PC-3 (cell line): ENCODE measurements at regions not wholly inside any gene's neighbourhood (a gene's known extent, or its start where the extent isn't known, plus 50 kb on each side); places are given as distances from the start of the nearest gene placed in this dataset.

Source experiments
- ATAC-seq: fragments of 200-7000 bp; cut with Tn5 transposase; 2 replicates; pipeline ENCODE4 v1.9.1; 2020; ENCODE audit warnings: mild to moderate bottlenecking, moderate library complexity
- BruUV-seq: library from RNA; stranded (reverse); fragments of 400-500 nt; replicated peaks from 2 replicates; lab custom pipeline; 2021; lab: Mats Ljungman, UMichigan
- CTCF ChIA-PET: fragments of 300-600 bp; sonication (Branson Sonifier 250); formaldehyde crosslinking; loops from one replicate; lab custom pipeline; 2022; ENCODE audit warnings: antibody characterized with exemption; lab: Charles Lee
- POLR2A ChIA-PET: fragments of 300-600 bp; sonication (Branson Sonifier 250); formaldehyde crosslinking; loops from one replicate; lab custom pipeline; 2022; ENCODE audit warnings: antibody characterized with exemption; ENCODE audit not compliant: unreplicated experiment; lab: Charles Lee
- DNase-seq: peaks from one replicate; pipeline ENCODE4 v3.0.0-alpha.2; 2015
- H2AFZ ChIP-seq: fragments of 300-600 bp; sonication (generic); 2 replicates; pipeline ENCODE4 v1.6.0; 2016; ENCODE audit warnings: antibody characterized with exemption, low read length
- H3F3A ChIP-seq: fragments of 300-600 bp; sonication (generic); one replicate; pipeline ENCODE4 v1.6.0; 2017; ENCODE audit warnings: antibody characterized with exemption, low read length, control low read depth, mild to moderate bottlenecking; ENCODE audit not compliant: unreplicated experiment
- H3K27ac ChIP-seq: fragments of 300-600 bp; sonication (generic); 2 replicates; pipeline ENCODE4 v1.5.1; 2016; ENCODE audit warnings: mild to moderate bottlenecking, low read length
- H3K27me3 ChIP-seq: fragments of 300-600 bp; sonication (generic); 2 replicates; pipeline ENCODE4 v1.6.1; 2016; ENCODE audit warnings: low read length, mixed read lengths
- H3K36me3 ChIP-seq: fragments of 300-600 bp; sonication (generic); 2 replicates; pipeline ENCODE4 v1.6.1; 2016; ENCODE audit warnings: low read depth, mixed run types, low read length, mixed read lengths
- H3K4me1 ChIP-seq: fragments of 300-600 bp; sonication (generic); 2 replicates; pipeline ENCODE4 v1.5.1; 2016; ENCODE audit warnings: low read length; ENCODE audit not compliant: insufficient read depth
- H3K4me2 ChIP-seq: fragments of 300-600 bp; sonication (generic); 2 replicates; pipeline ENCODE4 v1.6.0; 2016; ENCODE audit warnings: low read length
- H3K4me3 ChIP-seq: fragments of 300-600 bp; sonication (generic); 2 replicates; pipeline ENCODE4 v1.5.1; 2016; ENCODE audit warnings: mild to moderate bottlenecking, low read length, mixed read lengths
- H3K79me2 ChIP-seq: fragments of 300-600 bp; sonication (generic); 2 replicates; pipeline ENCODE4 v1.6.1; 2017; ENCODE audit warnings: low read length, mixed read lengths
- H3K9ac ChIP-seq: fragments of 300-600 bp; sonication (generic); 2 replicates; pipeline ENCODE4 v1.6.0; 2016; ENCODE audit warnings: mild to moderate bottlenecking, low read length
- H3K9me2 ChIP-seq: fragments of 300-600 bp; sonication (generic); replicated peaks from 2 replicates; pipeline ENCODE4 v1.6.1; 2016; ENCODE audit warnings: mixed run types, low read length, mixed read lengths
- H3K9me3 ChIP-seq: fragments of 300-600 bp; sonication (generic); 2 replicates; pipeline ENCODE4 v1.6.1; 2016; ENCODE audit warnings: low read length, mixed read lengths
- H4K20me1 ChIP-seq: fragments of 300-600 bp; sonication (generic); 2 replicates; pipeline ENCODE4 v1.6.1; 2016; ENCODE audit warnings: low read length, mixed read lengths
- CTCF ChIP-seq: fragments of 300-600 bp; sonication (generic); conservative IDR thresholded peaks from 2 replicates; pipeline ENCODE4 v1.5.1; 2017; ENCODE audit warnings: antibody characterized with exemption, low read depth, mild to moderate bottlenecking, low read length
- EZH2 ChIP-seq: fragments of 300-600 bp; sonication (generic); IDR thresholded peaks from one replicate; pipeline ENCODE4 v1.6.1; 2017; ENCODE audit warnings: antibody characterized with exemption, mild to moderate bottlenecking, low read length; ENCODE audit not compliant: unreplicated experiment
- EZH2phosphoT487 ChIP-seq: fragments of 300-600 bp; sonication (generic); IDR thresholded peaks from 2 replicates; pipeline ENCODE4 v1.6.1; 2018; ENCODE audit warnings: mild to moderate bottlenecking, antibody characterized with exemption, low read length, borderline replicate concordance
- intact Hi-C: fragments of 100-400 bp; cut with micrococcal nuclease; formaldehyde crosslinking; loops from 2 replicates; pipeline ENCODE4 v1.9.0; 2023

GRCh38 chr18:57965246-57965645 lies 78.8 kb upstream of the NEDD4L start:
- Histone ChIP-seq H3K79me2 (no peaks in the 10 kb centered on the region), H3K4me1 (peaks cover 7% of the 10 kb centered on the region; the same call in 1 of the 2 replicates), H3K27me3 (no peaks in the 10 kb centered on the region), H3K9ac (no peak overlapping the region), H3K9me2 (no peaks in the 10 kb centered on the region), H4K20me1 (no peaks in the 10 kb centered on the region), H3K9me3 (no peaks in the 10 kb centered on the region), H3K36me3 (no peaks in the 10 kb centered on the region), H2AFZ (no peak overlapping the region), H3F3A (no peaks in the 10 kb centered on the region), H3K4me3 (no peak overlapping the region), H3K27ac (no peak overlapping the region), H3K4me2 (no peak overlapping the region)
- DNase-seq (no peak), ATAC-seq (no peak)
- no peak for TF ChIP-seq EZH2
- TF ChIP-seq EZH2phosphoT487 = no peak
- no peak for TF ChIP-seq CTCF
- intact Hi-C loops = loop anchor here (10.0 kb wide), 1 partner anchor 50 kb away; no protein-coding TSS in a partner anchor
- no TSS peak for BruUV-seq
- ChIA-PET CTCF (no interaction called here), POLR2A (no interaction called here)

GRCh38 chr18:57961876-57962505 lies 82.0 kb upstream of the NEDD4L start:
- H3K4me2 ChIP-seq = peak overlapping the region; percentile 12; the same call in 1 of the 2 replicates
- DNase-seq (peak; percentile 57), ATAC-seq (peak; percentile 44)
- TF ChIP-seq EZH2phosphoT487 (no peak), EZH2 (no peak), CTCF (no peak)
- no peaks in the 10 kb centered on the region for H3K9me3 ChIP-seq
- H3K79me2 ChIP-seq = no peaks in the 10 kb centered on the region
- no peak overlapping the region for H3K9ac ChIP-seq
- H3K9me2 ChIP-seq = no peaks in the 10 kb centered on the region
- no peaks in the 10 kb centered on the region for H3K36me3 ChIP-seq
- no peak overlapping the region for H3K4me3 ChIP-seq
- H3K27ac ChIP-seq = no peak overlapping the region
- H4K20me1 ChIP-seq = no peaks in the 10 kb centered on the region
- no peaks in the 10 kb centered on the region for H3F3A ChIP-seq
- no peak overlapping the region for H2AFZ ChIP-seq
- ChIA-PET POLR2A (no interaction called here), CTCF (no interaction called here)
- peaks cover 7% of the 10 kb centered on the region; the same call in 1 of the 2 replicates for H3K4me1 ChIP-seq
- no TSS peak for BruUV-seq
- H3K27me3 ChIP-seq = no peaks in the 10 kb centered on the region
- intact Hi-C loops = loop anchor here (10.0 kb wide), 1 partner anchor 53 kb away; no protein-coding TSS in a partner anchor

- Histone ChIP-seq H3K9me3 (no peaks in the 10 kb centered on the region), H3K79me2 (no peaks in the 10 kb centered on the region), H3K27me3 (no peaks in the 10 kb centered on the region), H3K4me3 (no peak overlapping the region), H3K9me2 (no peaks in the 10 kb centered on the region), H3K4me1 (peaks cover 7% of the 10 kb centered on the region; the same call in 1 of the 2 replicates), H3K4me2 (no peak overlapping the region), H3K27ac (no peak overlapping the region), H3F3A (no peaks in the 10 kb centered on the region), H4K20me1 (no peaks in the 10 kb centered on the region), H2AFZ (no peak overlapping the region), H3K36me3 (no peaks in the 10 kb centered on the region), H3K9ac (no peak overlapping the region)
- TF ChIP-seq CTCF = no peak
- TF ChIP-seq EZH2phosphoT487 = no peak
- TF ChIP-seq EZH2 = no peak
- ATAC-seq = no peak
- intact Hi-C loops = loop anchor here (10.0 kb wide), 1 partner anchor 53 kb away; no protein-coding TSS in a partner anchor
- DNase-seq = no peak
- BruUV-seq = no TSS peak
- POLR2A ChIA-PET = no interaction called here
- CTCF ChIA-PET = no interaction called here
Measured at GRCh38 chr18:57961411-57961810, 82.6 kb upstream of the NEDD4L start.
